Endothelial cell of umbilical vein (primary cell): ENCODE measurements at regions not wholly inside any gene's neighbourhood (a gene's known extent, or its start where the extent isn't known, plus 50 kb on each side); places are given as distances from the start of the nearest gene placed in this dataset.

ENCODE experiments used
- BruUV-seq: library from RNA; stranded (reverse); fragments of 400-500 nt; replicated peaks from 2 replicates; lab custom pipeline; 2021; lab: Mats Ljungman, UMichigan
- CTCF ChIA-PET: fragments of 300-600, 350-600 bp; sonication (Branson Sonifier 250); formaldehyde crosslinking; loops from one replicate; lab custom pipeline; 2021; ENCODE audit warnings: antibody characterized with exemption, inconsistent platforms; lab: Charles Lee
- POLR2A ChIA-PET: fragments of 300-600, 350-600 bp; sonication (Branson Sonifier 250); formaldehyde crosslinking; loops from one replicate; lab custom pipeline; 2021; ENCODE audit warnings: antibody characterized with exemption, inconsistent platforms; lab: Charles Lee
- DNase-seq: peaks from one replicate; pipeline ENCODE4 v3.0.0-alpha.2; 2011; ENCODE audit warnings: low read depth, low spot score
- FAIRE-seq: peaks from 2 replicates; lab custom pipeline; 2011; peaks lifted over from hg19 to GRCh38; lab: Jason Lieb, UNC
- H2AFZ ChIP-seq: 2 replicates; pipeline ENCODE4 v1.6.0; 2012; ENCODE audit warnings: low read depth, low read length, control low read depth, inconsistent platforms
- H3K27ac ChIP-seq: 2 replicates; pipeline ENCODE4 v1.5.1; 2011; ENCODE audit warnings: low read depth, mild to moderate bottlenecking, control low read depth, low read length, moderate library complexity; ENCODE audit not compliant: insufficient read depth
- H3K27me3 ChIP-seq, 2 experiments: 2 replicates each; pipeline versions ENCODE4 v1.6.0 to v1.6.1; 2011; ENCODE audit warnings: low read length in 2 of 2, mixed read lengths in 1 of 2; ENCODE audit not compliant: control insufficient read depth in 2 of 2, insufficient read depth in 2 of 2
- H3K36me3 ChIP-seq, 2 experiments: 2 replicates in 1 of 2; 3 replicates in 1 of 2; pipeline ENCODE4 v1.5.1; 2011; ENCODE audit warnings: low read length in 2 of 2, mild to moderate bottlenecking in 1 of 2, moderate library complexity in 1 of 2; ENCODE audit not compliant: control insufficient read depth in 2 of 2, insufficient read depth in 2 of 2; ENCODE audit errors: extremely low read depth in 1 of 2
- H3K4me1 ChIP-seq: 3 replicates; pipeline ENCODE4 v1.5.1; 2011; ENCODE audit warnings: mild to moderate bottlenecking, low read length; ENCODE audit not compliant: control insufficient read depth, insufficient read depth; ENCODE audit errors: extremely low read depth
- H3K4me2 ChIP-seq: 2 replicates; pipeline ENCODE4 v1.6.1; 2011; ENCODE audit warnings: low read length, control low read depth, mixed read lengths; ENCODE audit not compliant: insufficient read depth
- H3K4me3 ChIP-seq, 3 experiments: fragments of 200-600 bp in 1 of 3; sonication (generic), shearing (Covaris generic) in 1 of 3; replicated peaks in 1 of 3; 2 replicates each; pipeline ENCODE4 v1.5.1; 2011 to 2016; ENCODE audit warnings: control low read depth in 3 of 3, low read length in 3 of 3, mild to moderate bottlenecking in 2 of 3, inconsistent platforms in 1 of 3, low read depth in 1 of 3, moderate library complexity in 1 of 3; ENCODE audit not compliant: insufficient read depth in 1 of 3
- H3K79me2 ChIP-seq: 2 replicates; pipeline ENCODE4 v1.6.0; 2012; ENCODE audit warnings: low read length, inconsistent platforms; ENCODE audit not compliant: control insufficient read depth, insufficient read depth
- H3K9ac ChIP-seq: replicated peaks from 2 replicates; pipeline ENCODE3; 2011; ENCODE audit warnings: low read length, control low read depth; ENCODE audit not compliant: insufficient read depth; ENCODE audit errors: extremely low read depth
- H3K9me1 ChIP-seq: replicated peaks from 3 replicates; pipeline ENCODE4 v1.6.0; 2011; ENCODE audit warnings: mild to moderate bottlenecking, low read length; ENCODE audit not compliant: control insufficient read depth, insufficient read depth; ENCODE audit errors: extremely low read depth
- H3K9me3 ChIP-seq: replicated peaks from 2 replicates; pipeline ENCODE4 v1.5.1; 2012; ENCODE audit warnings: low read length, inconsistent platforms; ENCODE audit not compliant: control insufficient read depth, insufficient read depth
- H4K20me1 ChIP-seq: replicated peaks from 2 replicates; pipeline ENCODE3; 2011; ENCODE audit warnings: mild to moderate bottlenecking, low read length; ENCODE audit not compliant: control insufficient read depth, insufficient read depth; ENCODE audit errors: extremely low read depth
- CTCF ChIP-seq, 2 donors: IDR thresholded peaks; 1 replicate in 1 of 2; 2 replicates in 1 of 2; pipeline ENCODE4 v1.5.1; 2011; ENCODE audit warnings: low read length in 2 of 2, mild to moderate bottlenecking in 2 of 2, moderate library complexity in 2 of 2, control low read depth in 1 of 2, inconsistent platforms in 1 of 2, low read depth in 1 of 2; ENCODE audit not compliant: insufficient read depth in 1 of 2; ENCODE audit errors: extremely low read depth in 1 of 2
- EZH2 ChIP-seq: IDR thresholded peaks from 2 replicates; pipeline ENCODE4 v1.6.1; 2012; ENCODE audit warnings: borderline replicate concordance, low read depth, mild to moderate bottlenecking, moderate library complexity, low read length, inconsistent platforms; ENCODE audit not compliant: severe bottlenecking
- FOS ChIP-seq: IDR thresholded peaks from 2 replicates; pipeline ENCODE4 v1.6.1; 2011; ENCODE audit warnings: mild to moderate bottlenecking, low read length, moderate library complexity, borderline replicate concordance; ENCODE audit not compliant: insufficient read depth
- GATA2 ChIP-seq: IDR thresholded peaks from 2 replicates; pipeline ENCODE4 v1.7.0; 2011; ENCODE audit warnings: low read depth, mild to moderate bottlenecking, moderate library complexity, mixed read lengths, low read length; ENCODE audit not compliant: insufficient read length, insufficient read depth
- JUN ChIP-seq: IDR thresholded peaks from 2 replicates; pipeline ENCODE4 v1.6.1; 2011; ENCODE audit warnings: borderline replicate concordance, low read depth; ENCODE audit not compliant: insufficient read length, insufficient read depth
- MAX ChIP-seq: IDR thresholded peaks from 2 replicates; pipeline ENCODE4 v1.6.1; 2011; ENCODE audit not compliant: insufficient read depth, insufficient read length
- MYC ChIP-seq: IDR thresholded peaks from one replicate; pipeline ENCODE4 v1.6.1; 2011; ENCODE audit warnings: mild to moderate bottlenecking, low read depth, low read length
- POLR2A ChIP-seq: IDR thresholded peaks from 2 replicates; pipeline ENCODE4 v1.6.1; 2012; ENCODE audit warnings: low read depth, mild to moderate bottlenecking, control low read depth, low read length
- POLR2AphosphoS5 ChIP-seq: IDR thresholded peaks from 2 replicates; pipeline ENCODE4 v1.6.1; 2012; ENCODE audit warnings: low read depth, mild to moderate bottlenecking, control low read depth, low read length, moderate library complexity; ENCODE audit not compliant: insufficient read depth
- dilution Hi-C: fragments of 300-500 bp; cut with MboI; formaldehyde crosslinking; loops from one replicate; pipeline ENCODE4 v1.15.0; 2019; ENCODE audit warnings: low sequenced_read_pairs; ENCODE audit not compliant: extremely low pct_ligation_motif_present
- intact Hi-C: fragments of 100-400 bp; cut with micrococcal nuclease; formaldehyde crosslinking; loops from one replicate; pipeline ENCODE4 v1.10.0; 2022

GRCh38 chr10:107649249-107649648 is 484.7 kb upstream of the SORCS1 start:
- DNase-seq: no peak
- no peaks in the 10 kb centered on the region for H3K27me3 ChIP-seq
- H3K9me3 ChIP-seq: peaks cover 5% of the 10 kb centered on the region
- ChIA-PET POLR2A (no interaction called here), CTCF (no interaction called here)
- H4K20me1 ChIP-seq: no peaks in the 10 kb centered on the region
- TF ChIP-seq POLR2A: no peak
- TF ChIP-seq GATA2: no peak
- TF ChIP-seq JUN: no peak
- TF ChIP-seq FOS: no peak
- no peak for TF ChIP-seq EZH2
- TF ChIP-seq MYC: no peak
- no peak for TF ChIP-seq POLR2AphosphoS5
- TF ChIP-seq CTCF (IDR thresholded peaks at IDR 0.05; ENCODE audit: extremely low read depth in 1 of 2, insufficient read depth in 1 of 2, low read depth in 1 of 2, low read length in 2 of 2): no peak
- TF ChIP-seq MAX: no peak
- no peaks in the 10 kb centered on the region for H3K79me2 ChIP-seq
- no peaks in the 10 kb centered on the region for H3K36me3 ChIP-seq
- no peak overlapping the region for H2AFZ ChIP-seq
- FAIRE-seq: no peak
- no peak overlapping the region for H3K9ac ChIP-seq
- no peaks in the 10 kb centered on the region for H3K4me1 ChIP-seq
- no TSS peak for BruUV-seq
- H3K9me1 ChIP-seq: no peaks in the 10 kb centered on the region
- H3K4me2 ChIP-seq: no peak overlapping the region
- intact Hi-C loops: no loop called here
- dilution Hi-C loops: no loop called here
- H3K4me3 ChIP-seq: no peak overlapping the region
- no peak overlapping the region for H3K27ac ChIP-seq
